Astrocyte (in vitro differentiated cells and primary cell): ENCODE measurements at regions not wholly inside any gene's neighbourhood (a gene's known extent, or its start where the extent isn't known, plus 50 kb on each side); places are given as distances from the start of the nearest gene placed in this dataset.

ENCODE experiments used
- EZH2 ChIP-seq: IDR thresholded peaks from 2 replicates; pipeline ENCODE4 v1.6.1; 2012; ENCODE audit warnings: mild to moderate bottlenecking, low read length, inconsistent platforms; ENCODE audit not compliant: insufficient read depth
- TF ChIP-seq, protein P1 (sequence below): IDR thresholded peaks from 2 replicates; pipeline ENCODE4 v1.5.1; 2011; ENCODE audit warnings: low read depth, mild to moderate bottlenecking, inconsistent platforms, low read length, moderate library complexity; ENCODE audit not compliant: insufficient read depth

DNA sequence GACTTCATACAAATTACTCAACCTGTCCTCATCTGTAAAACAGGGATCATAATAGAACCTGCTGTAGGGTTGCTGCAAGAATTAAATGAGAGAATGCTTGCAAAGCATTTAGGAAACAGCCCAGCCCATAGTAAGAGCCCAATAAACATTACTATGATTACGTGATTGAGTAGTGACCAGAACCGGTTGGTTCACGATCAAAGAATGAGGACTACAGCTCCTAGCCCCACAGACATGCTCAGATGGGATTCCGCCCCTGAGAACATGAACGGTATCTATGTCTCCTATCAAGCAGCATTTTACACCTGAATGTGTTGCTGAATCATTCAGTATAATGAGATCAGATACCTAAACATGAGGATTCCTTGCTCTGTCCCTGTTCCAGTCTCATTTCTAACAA is 104.8 kb upstream of the ZNF648 start:
- TF ChIP-seq, protein P1, sequence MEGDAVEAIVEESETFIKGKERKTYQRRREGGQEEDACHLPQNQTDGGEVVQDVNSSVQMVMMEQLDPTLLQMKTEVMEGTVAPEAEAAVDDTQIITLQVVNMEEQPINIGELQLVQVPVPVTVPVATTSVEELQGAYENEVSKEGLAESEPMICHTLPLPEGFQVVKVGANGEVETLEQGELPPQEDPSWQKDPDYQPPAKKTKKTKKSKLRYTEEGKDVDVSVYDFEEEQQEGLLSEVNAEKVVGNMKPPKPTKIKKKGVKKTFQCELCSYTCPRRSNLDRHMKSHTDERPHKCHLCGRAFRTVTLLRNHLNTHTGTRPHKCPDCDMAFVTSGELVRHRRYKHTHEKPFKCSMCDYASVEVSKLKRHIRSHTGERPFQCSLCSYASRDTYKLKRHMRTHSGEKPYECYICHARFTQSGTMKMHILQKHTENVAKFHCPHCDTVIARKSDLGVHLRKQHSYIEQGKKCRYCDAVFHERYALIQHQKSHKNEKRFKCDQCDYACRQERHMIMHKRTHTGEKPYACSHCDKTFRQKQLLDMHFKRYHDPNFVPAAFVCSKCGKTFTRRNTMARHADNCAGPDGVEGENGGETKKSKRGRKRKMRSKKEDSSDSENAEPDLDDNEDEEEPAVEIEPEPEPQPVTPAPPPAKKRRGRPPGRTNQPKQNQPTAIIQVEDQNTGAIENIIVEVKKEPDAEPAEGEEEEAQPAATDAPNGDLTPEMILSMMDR = no peak
- TF ChIP-seq EZH2 = no peak
